ENCODE measurements at regions not wholly inside any gene's neighbourhood (a gene's known extent, or its start where the extent isn't known, plus 50 kb on each side); places are given as distances from the start of the nearest gene placed in this dataset.

- Histone ChIP-seq H3K4me3 (no peak overlapping the region), H3K9me3 (no peaks in the 10 kb centered on the region), H3K36me3 (no peaks in the 10 kb centered on the region), H3K27me3 (no peaks in the 10 kb centered on the region), H3K4me1 (peaks cover 0 to 13% (median 0%) of the 10 kb centered on the region in 9 donors), H3K27ac (no peak overlapping the region)
- DNase-seq (no peak), ATAC-seq (no peak)
- intact Hi-C loops (cut with DNase I), result loop anchor here in 6 of 10 donors (5.0 to 10.0 kb wide), 4 partner anchors 134 to 244 kb away; no protein-coding TSS in a partner anchor
- 69 to 70% methylated on average over 3 of the region's 3 CpGs for WGBS, 2 donors
- TF ChIP-seq, protein P1, sequence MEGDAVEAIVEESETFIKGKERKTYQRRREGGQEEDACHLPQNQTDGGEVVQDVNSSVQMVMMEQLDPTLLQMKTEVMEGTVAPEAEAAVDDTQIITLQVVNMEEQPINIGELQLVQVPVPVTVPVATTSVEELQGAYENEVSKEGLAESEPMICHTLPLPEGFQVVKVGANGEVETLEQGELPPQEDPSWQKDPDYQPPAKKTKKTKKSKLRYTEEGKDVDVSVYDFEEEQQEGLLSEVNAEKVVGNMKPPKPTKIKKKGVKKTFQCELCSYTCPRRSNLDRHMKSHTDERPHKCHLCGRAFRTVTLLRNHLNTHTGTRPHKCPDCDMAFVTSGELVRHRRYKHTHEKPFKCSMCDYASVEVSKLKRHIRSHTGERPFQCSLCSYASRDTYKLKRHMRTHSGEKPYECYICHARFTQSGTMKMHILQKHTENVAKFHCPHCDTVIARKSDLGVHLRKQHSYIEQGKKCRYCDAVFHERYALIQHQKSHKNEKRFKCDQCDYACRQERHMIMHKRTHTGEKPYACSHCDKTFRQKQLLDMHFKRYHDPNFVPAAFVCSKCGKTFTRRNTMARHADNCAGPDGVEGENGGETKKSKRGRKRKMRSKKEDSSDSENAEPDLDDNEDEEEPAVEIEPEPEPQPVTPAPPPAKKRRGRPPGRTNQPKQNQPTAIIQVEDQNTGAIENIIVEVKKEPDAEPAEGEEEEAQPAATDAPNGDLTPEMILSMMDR (IDR thresholded peaks at IDR 0.05), result no peak
Measured at GRCh38 chr1:81548918-81549587, 251.7 kb upstream of the ADGRL2 start.

- intact Hi-C loops (cut with DNase I), result loop anchor here in 6 of 10 donors (5.0 to 10.0 kb wide), 4 partner anchors 133 to 243 kb away; no protein-coding TSS in a partner anchor
- Histone ChIP-seq H3K9me3 (no peaks in the 10 kb centered on the region), H3K27ac (peak overlapping the region in 4 of 10 donors; percentile 37 to 57 (median 50)), H3K4me3 (no peak overlapping the region), H3K27me3 (no peaks in the 10 kb centered on the region), H3K36me3 (no peaks in the 10 kb centered on the region), H3K4me1 (peaks cover 0 to 13% (median 0%) of the 10 kb centered on the region in 9 donors)
- WGBS, 2 donors, result 73 to 83% methylated on average over 2 of the region's 2 CpGs
- TF ChIP-seq, protein P1 (IDR thresholded peaks at IDR 0.05), result no peak
- no peak for DNase-seq
- peak in 5 of 8 donors; percentile 31 to 65 (median 38) for ATAC-seq
Measured at GRCh38 chr1:81547912-81548303, 252.8 kb upstream of the ADGRL2 start.

DNA sequence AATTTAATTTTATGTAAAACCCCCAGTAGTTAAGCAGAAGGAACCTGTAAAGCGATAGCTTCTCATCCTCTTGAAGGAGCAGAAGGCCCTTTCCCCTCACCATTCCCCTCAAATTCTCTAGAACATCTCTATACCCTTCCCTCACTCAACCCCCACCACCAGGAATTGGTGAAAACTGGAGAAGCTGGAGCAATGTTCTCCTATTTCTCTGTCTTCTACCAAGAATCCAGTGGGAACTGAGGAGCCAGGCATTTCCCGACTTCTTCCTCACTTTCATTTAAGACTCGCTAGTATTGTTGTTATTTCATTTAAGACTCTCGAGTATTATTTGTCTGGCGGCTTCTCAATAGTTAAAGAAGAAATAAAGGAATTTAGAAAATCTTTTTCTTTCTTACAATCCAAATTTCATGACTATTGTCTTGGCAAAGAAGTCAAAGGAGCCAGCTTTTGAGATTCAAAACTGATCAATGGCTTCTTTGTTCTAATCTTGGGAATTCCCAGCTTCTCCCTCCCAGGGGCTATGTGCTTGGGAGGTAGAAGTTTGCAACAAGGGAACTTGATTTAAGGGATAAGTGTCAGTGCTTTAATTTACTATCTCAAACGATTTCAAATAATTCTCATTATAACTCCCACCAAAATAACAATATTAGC lies 253.3 kb upstream of the ADGRL2 start:
- DNase-seq, result no peak
- Histone ChIP-seq H3K36me3 (no peaks in the 10 kb centered on the region), H3K27ac (peak overlapping the region in 5 of 10 donors; percentile 37 to 61 (median 52)), H3K27me3 (no peaks in the 10 kb centered on the region), H3K9me3 (no peaks in the 10 kb centered on the region), H3K4me1 (peaks cover 0 to 13% (median 0%) of the 10 kb centered on the region in 9 donors), H3K4me3 (peak overlapping the region in 2 of 10 donors; percentile 5)
- WGBS, 2 donors, result 73 to 81% methylated on average over 6 of the region's 6 CpGs
- TF ChIP-seq, protein P1 (IDR thresholded peaks at IDR 0.05), result no peak
- ATAC-seq, result peak in 1 of 8 donors; percentile 43
- intact Hi-C loops (cut with DNase I), result loop anchor here in 6 of 10 donors (5.0 to 10.0 kb wide), 4 partner anchors 133 to 243 kb away; no protein-coding TSS in a partner anchor

- ATAC-seq, result no peak
- Histone ChIP-seq H3K9me3 (no peaks in the 10 kb centered on the region), H3K4me3 (no peak overlapping the region), H3K36me3 (no peaks in the 10 kb centered on the region), H3K4me1 (peaks cover 0 to 13% (median 0%) of the 10 kb centered on the region in 9 donors), H3K27me3 (no peaks in the 10 kb centered on the region), H3K27ac (no peak overlapping the region)
- 83 to 91% methylated on average over 6 of the region's 6 CpGs for WGBS, 2 donors
- intact Hi-C loops (cut with DNase I), result loop anchor here in 6 of 10 donors (5.0 to 10.0 kb wide), 4 partner anchors 131 to 241 kb away; no protein-coding TSS in a partner anchor
- no peak for DNase-seq
- TF ChIP-seq, protein P1 (IDR thresholded peaks at IDR 0.05), result no peak
Measured at GRCh38 chr1:81545734-81546133, 255.0 kb upstream of the ADGRL2 start.
